ENCODE measurements at regions not wholly inside any gene's neighbourhood (a gene's known extent, or its start where the extent isn't known, plus 50 kb on each side); places are given as distances from the start of the nearest gene placed in this dataset.

- no peak for DNase-seq (ENCODE audit: low spot score)
- H3K9me3 ChIP-seq = no peaks in the 10 kb centered on the region
- no peak overlapping the region for H3K4me3 ChIP-seq
- H3K27ac ChIP-seq = no peak overlapping the region
- WGBS = 49% methylated on average over 3 of the region's 3 CpGs
- intact Hi-C loops (cut with DNase I) = no loop called here
- no peaks in the 10 kb centered on the region for H3K27me3 ChIP-seq (replicated peaks; ENCODE audit: insufficient read depth)
- no peaks in the 10 kb centered on the region for H3K36me3 ChIP-seq
- TF ChIP-seq CTCF (IDR thresholded peaks at IDR 0.05) = no peak
- no peaks in the 10 kb centered on the region for H3K4me1 ChIP-seq (replicated peaks)
These were observed 85.3 kb downstream of the CNTN3 start for GRCh38 chr3:74529145-74529544.

GRCh38 chr3:74527566-74527965 is 86.9 kb downstream of the CNTN3 start:
- no peak overlapping the region for H3K27ac ChIP-seq
- no peaks in the 10 kb centered on the region for H3K9me3 ChIP-seq
- TF ChIP-seq CTCF (IDR thresholded peaks at IDR 0.05) = no peak
- no peak for TF ChIP-seq POLR2AphosphoS5 (IDR thresholded peaks at IDR 0.05)
- no peak for TF ChIP-seq POLR2A (IDR thresholded peaks at IDR 0.05)
- no peaks in the 10 kb centered on the region for H3K36me3 ChIP-seq
- no peak overlapping the region for H3K4me3 ChIP-seq
- no peaks in the 10 kb centered on the region for H3K27me3 ChIP-seq (replicated peaks; ENCODE audit: insufficient read depth)
- intact Hi-C loops (cut with DNase I) = no loop called here
- DNase-seq (ENCODE audit: low spot score) = no peak
- H3K4me1 ChIP-seq (replicated peaks) = no peaks in the 10 kb centered on the region
- WGBS = 74% methylated on average over 4 of the region's 4 CpGs

- DNase-seq (ENCODE audit: low spot score) = no peak
- Histone ChIP-seq H3K4me1 (replicated peaks) (no peaks in the 10 kb centered on the region), H3K9me3 (no peaks in the 10 kb centered on the region), H3K27ac (no peak overlapping the region), H3K4me3 (no peak overlapping the region), H3K27me3 (replicated peaks; ENCODE audit: insufficient read depth) (no peaks in the 10 kb centered on the region), H3K36me3 (no peaks in the 10 kb centered on the region)
- TF ChIP-seq CTCF (IDR thresholded peaks at IDR 0.05) (no peak), POLR2A (IDR thresholded peaks at IDR 0.05) (no peak), POLR2AphosphoS5 (IDR thresholded peaks at IDR 0.05) (no peak)
- intact Hi-C loops (cut with DNase I) = no loop called here
- WGBS = 39% methylated on average over 2 of the region's 2 CpGs
These were observed 90.6 kb downstream of the CNTN3 start for GRCh38 chr3:74523811-74524210.

GRCh38 chr3:74520895-74521294 is 93.6 kb downstream of the CNTN3 start:
- DNase-seq (ENCODE audit: low spot score) = no peak
- Histone ChIP-seq H3K27me3 (replicated peaks; ENCODE audit: insufficient read depth) (no peaks in the 10 kb centered on the region), H3K4me3 (no peak overlapping the region), H3K9me3 (no peaks in the 10 kb centered on the region), H3K4me1 (replicated peaks) (no peaks in the 10 kb centered on the region), H3K36me3 (no peaks in the 10 kb centered on the region), H3K27ac (no peak overlapping the region)
- WGBS = 85% methylated on average over 3 of the region's 3 CpGs
- intact Hi-C loops (cut with DNase I) = no loop called here
- TF ChIP-seq POLR2AphosphoS5 (IDR thresholded peaks at IDR 0.05) (no peak), POLR2A (IDR thresholded peaks at IDR 0.05) (no peak), CTCF (IDR thresholded peaks at IDR 0.05) (no peak)

GRCh38 chr3:74518610-74519009 is 95.8 kb downstream of the CNTN3 start:
- intact Hi-C loops (cut with DNase I) = no loop called here
- H3K27me3 ChIP-seq (replicated peaks; ENCODE audit: insufficient read depth) = no peaks in the 10 kb centered on the region
- DNase-seq (ENCODE audit: low spot score) = no peak
- no peaks in the 10 kb centered on the region for H3K4me1 ChIP-seq (replicated peaks)
- H3K9me3 ChIP-seq = no peaks in the 10 kb centered on the region
- no peak overlapping the region for H3K27ac ChIP-seq
- no peaks in the 10 kb centered on the region for H3K36me3 ChIP-seq
- no peak overlapping the region for H3K4me3 ChIP-seq
- TF ChIP-seq CTCF (IDR thresholded peaks at IDR 0.05) (no peak), POLR2AphosphoS5 (IDR thresholded peaks at IDR 0.05) (no peak), POLR2A (IDR thresholded peaks at IDR 0.05) (no peak)

Data from prostate gland (tissue), 2 donors.